Heart left ventricle (tissue), 13 donors: ENCODE measurements at regions not wholly inside any gene's neighbourhood (a gene's known extent, or its start where the extent isn't known, plus 50 kb on each side); places are given as distances from the start of the nearest gene placed in this dataset.

ENCODE experiments used
- POLR2A ChIP-seq, 2 donors: fragments of 450-650 bp; IDR thresholded peaks; one replicate each; pipeline ENCODE4 v1.6.1; 2017; ENCODE audit warnings: antibody characterized with exemption in 2 of 2, mild to moderate bottlenecking in 2 of 2, moderate library complexity in 2 of 2
- TF ChIP-seq, protein P1 (sequence below), 12 donors: fragments of 200-600 bp; sonication (generic) in 4 of 12; IDR thresholded peaks; one replicate each; pipeline versions ENCODE4 v1.5.0 to v1.8.0; 2018 to 2022; ENCODE audit warnings: antibody characterized with exemption in 12 of 12, mild to moderate bottlenecking in 5 of 12
- donor health status: ischemic (EF 13 %, LVEDD 7.1; RV severe dilation, severe dysfunction).
- donor health status: DM: no; HTN: yes; CAD: no.
- donor health status: DM: no; HTN: no; CAD: no.
- donor health status: ischemic (EF 25% LVEDD 6.9; RV normal size, moderate dysfunction).
- donor health status: ischemic (EF 25% LVEDD 5.7; RV mildly dilated, moderate dysfunction).
- donor health status: ischemic (EF 35%, LVEDD 5.7; RV mildly dilated, moderate dysfunction).
- donor health status: nonischemic (EF 11% LVEDD 7.7; RV severe dilation, severe dysfunction).
- donor health status: DM: yes; HTN: yes; CAD: no.
- donor health status: PGD.
- donor health status: ischemic (EF 29% LVEDD 5.4; RV normal size, mild dysfunction).
- donor health status: nonischemic (EF 23%, LVEDD 6.1; RV moderate dilation, normal function).

DNA sequence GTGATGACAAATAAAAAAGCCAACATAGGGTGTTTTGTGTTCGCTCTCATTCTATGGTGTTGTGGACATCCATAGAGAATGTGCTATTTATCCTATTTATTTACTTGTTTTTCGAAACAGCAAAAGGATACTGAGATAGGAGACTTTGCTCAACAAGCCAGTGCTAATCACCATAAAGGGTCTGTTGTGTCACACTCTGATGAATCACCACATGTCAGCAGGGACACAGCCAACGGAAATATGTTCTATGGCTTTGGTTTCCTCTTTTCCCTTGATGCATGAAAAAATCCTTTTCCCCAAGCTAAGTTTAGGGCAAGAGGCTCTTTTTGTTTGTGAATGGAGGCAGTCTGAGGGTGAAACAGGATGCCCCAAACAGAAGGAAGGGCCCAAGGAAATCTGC, 154.3 kb downstream of the RNF152 start:
- TF ChIP-seq, protein P1, sequence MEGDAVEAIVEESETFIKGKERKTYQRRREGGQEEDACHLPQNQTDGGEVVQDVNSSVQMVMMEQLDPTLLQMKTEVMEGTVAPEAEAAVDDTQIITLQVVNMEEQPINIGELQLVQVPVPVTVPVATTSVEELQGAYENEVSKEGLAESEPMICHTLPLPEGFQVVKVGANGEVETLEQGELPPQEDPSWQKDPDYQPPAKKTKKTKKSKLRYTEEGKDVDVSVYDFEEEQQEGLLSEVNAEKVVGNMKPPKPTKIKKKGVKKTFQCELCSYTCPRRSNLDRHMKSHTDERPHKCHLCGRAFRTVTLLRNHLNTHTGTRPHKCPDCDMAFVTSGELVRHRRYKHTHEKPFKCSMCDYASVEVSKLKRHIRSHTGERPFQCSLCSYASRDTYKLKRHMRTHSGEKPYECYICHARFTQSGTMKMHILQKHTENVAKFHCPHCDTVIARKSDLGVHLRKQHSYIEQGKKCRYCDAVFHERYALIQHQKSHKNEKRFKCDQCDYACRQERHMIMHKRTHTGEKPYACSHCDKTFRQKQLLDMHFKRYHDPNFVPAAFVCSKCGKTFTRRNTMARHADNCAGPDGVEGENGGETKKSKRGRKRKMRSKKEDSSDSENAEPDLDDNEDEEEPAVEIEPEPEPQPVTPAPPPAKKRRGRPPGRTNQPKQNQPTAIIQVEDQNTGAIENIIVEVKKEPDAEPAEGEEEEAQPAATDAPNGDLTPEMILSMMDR (IDR thresholded peaks at IDR 0.05), result no peak
- no peak for TF ChIP-seq POLR2A (IDR thresholded peaks at IDR 0.05)
